RWPE1 (cell line): ENCODE measurements at regions not wholly inside any gene's neighbourhood (a gene's known extent, or its start where the extent isn't known, plus 50 kb on each side); places are given as distances from the start of the nearest gene placed in this dataset.

Experiments
- CTCF ChIA-PET: fragments of 350-600 bp; sonication (Branson Sonifier 250); formaldehyde crosslinking; extraction: SDS; loops from one replicate; lab custom pipeline; 2021; lab: Yijun Ruan, JAX
- POLR2A ChIA-PET: fragments of 400-600 bp; formaldehyde crosslinking; extraction: SDS; loops from one replicate; lab custom pipeline; 2020; ENCODE audit warnings: antibody characterized with exemption; ENCODE audit not compliant: low non-redundant PET; lab: Yijun Ruan, JAX
- DNase-seq: peaks from one replicate; pipeline ENCODE4 v3.0.0; 2012; ENCODE audit warnings: low spot score
- H3K27ac ChIP-seq: fragments of 450-650 bp; 2 replicates; pipeline ENCODE4 v1.5.1; 2017
- TF ChIP-seq, protein P1 (sequence below): fragments of 450-650 bp; conservative IDR thresholded peaks from 2 replicates; pipeline ENCODE4 v1.5.1; 2017; ENCODE audit warnings: low read depth, mild to moderate bottlenecking

DNA sequence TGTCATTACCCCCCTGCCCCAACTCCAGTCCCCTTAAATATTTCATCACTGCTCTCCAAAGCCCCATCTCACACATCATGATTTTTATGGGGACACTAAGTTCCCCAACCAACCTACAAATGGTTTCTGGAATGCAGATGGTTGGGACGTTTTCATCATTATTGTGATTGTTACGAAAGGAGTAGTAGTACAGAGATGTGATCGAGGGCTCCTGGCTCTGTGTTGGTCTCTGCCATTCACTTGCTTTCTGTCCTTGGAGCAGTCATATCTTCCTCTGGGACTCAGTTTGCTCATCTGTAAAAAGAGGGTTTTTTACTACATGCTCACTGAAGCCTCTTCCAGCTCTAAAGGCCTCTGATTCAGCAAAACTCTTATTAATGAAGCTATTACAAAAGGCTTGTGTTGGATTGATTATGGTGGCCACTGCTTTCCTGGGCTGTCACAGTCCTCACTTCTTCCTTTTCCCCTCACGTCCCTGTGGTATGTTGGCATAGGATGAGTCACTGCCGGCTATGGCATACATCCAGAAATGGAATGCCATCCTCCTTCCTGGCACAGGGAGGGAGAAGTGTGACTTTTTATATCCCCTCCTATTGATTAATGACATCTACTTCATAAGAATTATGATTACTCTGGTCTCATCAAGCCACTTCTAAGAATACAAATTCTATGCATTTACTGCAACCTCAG lies 593.7 kb downstream of the METTL15 start:
- H3K27ac ChIP-seq, result no peak overlapping the region

DNA sequence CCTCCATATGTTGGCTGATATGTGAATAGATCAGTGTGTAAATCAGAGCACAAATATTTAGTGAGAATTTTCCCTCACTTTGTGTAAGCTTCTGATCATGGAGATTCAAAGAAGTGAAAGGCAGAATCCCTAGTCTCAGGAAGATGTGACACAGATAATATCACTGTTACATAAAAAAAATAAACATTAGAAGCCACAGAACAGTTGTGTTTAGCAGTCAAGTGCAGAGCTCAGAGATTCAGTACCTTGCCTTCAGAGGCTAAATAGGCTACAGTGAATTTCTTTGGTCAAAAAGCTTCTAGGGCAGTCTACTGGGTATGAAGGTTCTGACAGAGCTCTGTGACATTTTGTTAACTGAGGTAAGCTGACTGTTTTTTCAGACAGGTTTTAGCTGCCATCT lies 591.5 kb downstream of the METTL15 start:
- no peak overlapping the region for H3K27ac ChIP-seq
- no peak for DNase-seq
- ChIA-PET CTCF (no interaction called here), POLR2A (no interaction called here)
- TF ChIP-seq, protein P1, sequence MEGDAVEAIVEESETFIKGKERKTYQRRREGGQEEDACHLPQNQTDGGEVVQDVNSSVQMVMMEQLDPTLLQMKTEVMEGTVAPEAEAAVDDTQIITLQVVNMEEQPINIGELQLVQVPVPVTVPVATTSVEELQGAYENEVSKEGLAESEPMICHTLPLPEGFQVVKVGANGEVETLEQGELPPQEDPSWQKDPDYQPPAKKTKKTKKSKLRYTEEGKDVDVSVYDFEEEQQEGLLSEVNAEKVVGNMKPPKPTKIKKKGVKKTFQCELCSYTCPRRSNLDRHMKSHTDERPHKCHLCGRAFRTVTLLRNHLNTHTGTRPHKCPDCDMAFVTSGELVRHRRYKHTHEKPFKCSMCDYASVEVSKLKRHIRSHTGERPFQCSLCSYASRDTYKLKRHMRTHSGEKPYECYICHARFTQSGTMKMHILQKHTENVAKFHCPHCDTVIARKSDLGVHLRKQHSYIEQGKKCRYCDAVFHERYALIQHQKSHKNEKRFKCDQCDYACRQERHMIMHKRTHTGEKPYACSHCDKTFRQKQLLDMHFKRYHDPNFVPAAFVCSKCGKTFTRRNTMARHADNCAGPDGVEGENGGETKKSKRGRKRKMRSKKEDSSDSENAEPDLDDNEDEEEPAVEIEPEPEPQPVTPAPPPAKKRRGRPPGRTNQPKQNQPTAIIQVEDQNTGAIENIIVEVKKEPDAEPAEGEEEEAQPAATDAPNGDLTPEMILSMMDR, result no peak

More for the DNA sequence above, 593.7 kb downstream of the METTL15 start:
- TF ChIP-seq, protein P1, result no peak
- peak; percentile 68 for DNase-seq
- CTCF ChIA-PET, result interaction anchor here (0.6 kb wide), 1 partner anchor 27 kb away, joined by 6 read pairs; no protein-coding TSS in a partner anchor
- POLR2A ChIA-PET, result no interaction called here

DNA sequence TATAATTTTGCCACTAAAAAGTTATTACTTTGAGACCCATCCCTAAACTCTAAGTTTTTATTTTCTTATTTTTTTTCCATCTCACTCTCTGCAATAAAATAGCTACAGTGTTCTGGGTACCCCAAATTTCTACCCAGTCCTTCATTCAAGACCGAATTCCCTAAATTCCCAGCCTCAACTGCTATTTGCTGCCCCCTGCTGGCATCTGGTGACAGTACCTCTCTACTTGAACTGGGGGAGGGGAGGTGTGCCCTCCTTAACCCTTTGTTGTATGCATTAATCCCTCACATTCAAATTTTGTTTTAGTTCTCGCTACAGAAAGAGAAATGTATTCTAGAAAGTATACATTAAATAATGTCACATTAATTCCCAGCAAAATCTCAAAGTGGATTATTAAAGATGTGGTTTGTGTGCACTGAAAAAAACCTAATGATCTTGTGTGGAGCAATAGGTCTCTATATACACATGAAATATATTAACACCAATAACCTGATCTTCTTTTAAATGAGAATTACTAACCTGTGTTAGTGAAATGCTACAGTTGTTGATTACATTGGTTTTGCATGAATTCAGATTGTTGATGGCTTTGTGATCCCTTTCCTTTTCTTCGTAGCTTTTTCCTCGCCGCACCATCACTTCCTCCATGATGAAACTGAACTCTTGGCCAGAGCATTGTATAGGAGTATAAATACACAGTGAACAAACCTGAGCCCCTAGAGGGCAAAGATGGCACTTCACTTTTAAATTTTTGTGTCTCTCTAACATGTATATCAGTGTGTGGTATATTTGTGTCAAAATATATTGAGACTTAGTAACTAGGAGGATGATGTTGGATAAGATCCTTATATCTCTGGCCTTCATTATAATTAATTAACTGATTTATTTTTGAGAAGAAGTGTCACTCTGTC lies 590.0 kb downstream of the METTL15 start:
- TF ChIP-seq, protein P1, result peak; percentile 76
- no peak overlapping the region for H3K27ac ChIP-seq
- CTCF ChIA-PET, result interaction anchor here (1.1 to 1.6 kb wide), 3 partner anchors 29 to 999 kb away, joined by 3 to 4 read pairs (median 4); no protein-coding TSS in a partner anchor
- DNase-seq, result peak; percentile 41
- POLR2A ChIA-PET, result no interaction called here

DNA sequence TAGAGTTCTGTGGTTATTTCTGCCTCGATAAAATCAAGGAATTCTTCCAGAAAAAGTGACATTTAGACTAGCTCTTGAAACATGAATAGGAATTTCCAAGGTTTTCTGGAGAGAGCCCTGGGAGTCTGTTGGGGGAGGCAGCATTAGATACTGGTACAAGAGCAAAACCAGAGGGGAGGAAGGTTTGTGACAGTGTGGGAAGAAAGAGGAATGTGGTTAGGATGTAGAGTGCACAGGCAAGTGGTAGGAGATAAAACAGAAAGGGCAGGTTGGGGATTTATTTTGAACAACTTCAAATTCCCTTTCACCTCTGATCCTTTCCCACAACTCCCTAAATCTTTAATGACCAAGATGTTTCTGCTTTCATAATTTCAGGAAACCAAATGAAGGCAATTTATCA lies 588.4 kb downstream of the METTL15 start:
- CTCF ChIA-PET, result interaction anchor here (0.7 kb wide), 2 partner anchors 423 to 1331 kb away, joined by 3 read pairs; no protein-coding TSS in a partner anchor
- DNase-seq, result no peak
- H3K27ac ChIP-seq, result no peak overlapping the region
- POLR2A ChIA-PET, result no interaction called here
- TF ChIP-seq, protein P1, result no peak

DNA sequence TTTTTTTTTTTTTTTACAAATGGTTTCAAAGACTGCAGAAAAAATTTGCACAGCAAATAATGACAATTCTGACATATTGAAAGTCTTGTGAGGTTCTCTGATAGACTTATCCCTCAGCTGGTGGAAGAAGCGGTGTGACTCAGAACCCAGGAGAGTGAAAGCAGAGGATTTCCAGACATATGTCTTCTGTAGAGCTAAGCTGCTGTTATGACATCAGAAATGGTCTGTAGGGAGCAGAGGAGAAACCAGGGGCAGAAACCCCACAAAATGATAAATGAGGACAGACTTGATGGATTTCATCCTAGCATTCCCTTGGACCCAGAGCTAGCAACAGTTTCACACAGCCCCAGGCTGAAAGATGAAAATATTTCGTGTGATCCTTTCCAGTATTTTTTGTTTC lies 582.6 kb downstream of the METTL15 start:
- H3K27ac ChIP-seq, result no peak overlapping the region
- TF ChIP-seq, protein P1, result no peak
- no peak for DNase-seq
- POLR2A ChIA-PET, result no interaction called here
- CTCF ChIA-PET, result interaction anchor here (0.6 kb wide), 1 partner anchor 168 kb away, joined by 4 read pairs; no protein-coding TSS in a partner anchor

DNA sequence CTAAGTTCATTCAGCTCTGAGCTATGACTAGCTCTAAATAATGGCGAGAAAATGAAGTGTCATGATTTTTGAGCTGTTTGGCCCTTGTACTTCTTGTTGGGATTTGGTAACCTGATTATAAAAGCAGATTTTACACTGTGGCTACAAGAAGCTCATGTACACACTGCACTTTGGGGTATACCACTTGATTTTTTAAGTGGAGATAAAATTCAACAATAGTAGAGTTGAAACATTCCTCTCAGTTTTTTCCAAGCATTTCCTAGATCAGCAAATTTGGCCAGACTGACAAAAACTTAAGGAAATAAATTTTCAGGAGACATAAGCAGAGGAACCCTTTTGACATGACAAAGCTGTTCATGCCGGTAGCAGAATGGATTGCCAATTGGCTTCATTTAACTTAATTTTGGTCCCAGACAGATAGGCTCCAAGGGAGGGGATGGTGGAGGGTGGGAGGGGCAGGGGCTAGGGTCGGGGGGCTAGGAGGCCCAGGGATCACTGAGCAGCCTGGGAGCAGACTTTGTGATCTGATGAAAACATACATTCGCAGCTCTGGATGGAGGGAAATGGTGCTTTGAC lies 575.9 kb downstream of the METTL15 start:
- H3K27ac ChIP-seq, result no peak overlapping the region
- POLR2A ChIA-PET, result no interaction called here
- CTCF ChIA-PET, result no interaction called here
- TF ChIP-seq, protein P1, result no peak
- no peak for DNase-seq
